Endodermal cell (in vitro differentiated cells): ENCODE measurements at regions not wholly inside any gene's neighbourhood (a gene's known extent, or its start where the extent isn't known, plus 50 kb on each side); places are given as distances from the start of the nearest gene placed in this dataset.
A peak's percentile ranks its signal among the peaks of the same experiment; 100 is the strongest.

Experiments
- DNase-seq: peaks from one replicate; pipeline ENCODE4 v3.0.0-alpha.2; 2017
- H3K27ac ChIP-seq: 2 replicates; pipeline ENCODE4 v1.5.1; 2013; ENCODE audit warnings: mild to moderate bottlenecking, low read depth, low read length, moderate library complexity
- H3K27me3 ChIP-seq: 2 replicates; pipeline ENCODE4 v1.6.1; 2013; ENCODE audit warnings: mild to moderate bottlenecking, low read length, moderate library complexity; ENCODE audit not compliant: insufficient read depth, control insufficient read depth, poor library complexity, severe bottlenecking
- H3K36me3 ChIP-seq: 2 replicates; pipeline ENCODE4 v1.7.0; 2013; ENCODE audit warnings: mild to moderate bottlenecking, low read length, moderate library complexity; ENCODE audit not compliant: control insufficient read depth, insufficient read depth
- H3K4me1 ChIP-seq: one replicate; pipeline ENCODE4 v1.7.0; 2013; ENCODE audit warnings: low read length; ENCODE audit not compliant: control insufficient read depth, insufficient read depth
- H3K4me3 ChIP-seq: 2 replicates; pipeline ENCODE4 v1.5.1; 2013; ENCODE audit warnings: mild to moderate bottlenecking, low read length, moderate library complexity
- H3K9ac ChIP-seq: 2 replicates; pipeline ENCODE4 v1.6.1; 2013; ENCODE audit warnings: mild to moderate bottlenecking, low read length, moderate library complexity; ENCODE audit not compliant: poor library complexity, severe bottlenecking; ENCODE audit errors: extremely low read depth
- H3K9me3 ChIP-seq: 2 replicates; pipeline ENCODE4 v1.6.1; 2013; ENCODE audit warnings: mild to moderate bottlenecking, low read length, moderate library complexity; ENCODE audit not compliant: control insufficient read depth
- H3K27ac Mint-ChIP-seq: 2 replicates; pipeline ENCODE4 v1.8.0; 2020; ENCODE audit warnings: mixed read lengths
- H3K27me3 Mint-ChIP-seq: 2 replicates; pipeline ENCODE4 v1.8.0; 2021; ENCODE audit warnings: mild to moderate bottlenecking, mixed read lengths; ENCODE audit not compliant: insufficient read depth
- H3K36me3 Mint-ChIP-seq: 2 replicates; pipeline ENCODE4 v1.8.0; 2020; ENCODE audit warnings: low read depth, mixed read lengths
- H3K4me1 Mint-ChIP-seq: 2 replicates; pipeline ENCODE4 v1.8.0; 2020; ENCODE audit warnings: mixed read lengths
- H3K4me3 Mint-ChIP-seq: 2 replicates; pipeline ENCODE4 v1.8.0; 2020; ENCODE audit warnings: mild to moderate bottlenecking, moderate library complexity, mixed read lengths
- H3K9me3 Mint-ChIP-seq: 2 replicates; pipeline ENCODE4 v1.8.0; 2020; ENCODE audit warnings: mild to moderate bottlenecking, mixed read lengths
- WGBS, 2 experiments: methylation state at CpG; one replicate each; pipeline versions ENCODE4 v1.1.5 to v1.1.7; 2013; ENCODE audit warnings: missing lambda C conversion rate in 2 of 2, mixed read lengths in 1 of 2; ENCODE audit not compliant: insufficient coverage in 1 of 2, insufficient read length in 1 of 2; 5-methylcytosine and 5-hydroxymethylcytosine counted together
- TF ChIP-seq, protein P1 (sequence below): fragments of 200-600 bp; sonication (generic); conservative IDR thresholded peaks from 2 replicates; pipeline ENCODE4 v1.5.0; 2021; ENCODE audit warnings: antibody characterized with exemption, mild to moderate bottlenecking

DNA sequence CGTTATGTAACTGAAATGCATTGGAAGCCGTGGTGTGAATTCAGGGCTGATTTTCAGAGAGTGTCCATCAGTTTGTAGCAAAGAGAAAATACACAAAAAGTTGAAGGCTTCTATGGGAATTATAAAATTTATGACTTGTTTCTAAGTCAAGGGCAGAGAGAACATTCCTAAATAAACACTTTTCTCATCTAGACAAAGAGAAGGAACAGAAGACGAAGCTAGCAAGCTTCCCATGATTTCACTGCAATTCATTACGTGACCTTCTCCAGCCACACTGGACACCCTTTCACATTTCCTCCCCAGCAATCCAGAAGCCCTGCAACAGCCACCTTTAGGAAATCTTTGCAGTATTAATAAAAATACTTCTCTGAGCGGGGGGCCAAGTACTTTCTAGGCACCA lies 67.8 kb downstream of the TMEM100 start:
- Mint-ChIP-seq H3K9me3 (no peaks in the 10 kb centered on the region), H3K36me3 (no peaks in the 10 kb centered on the region), H3K27me3 (no peaks in the 10 kb centered on the region), H3K4me1 (peaks cover 11% of the 10 kb centered on the region), H3K27ac (no peak overlapping the region), H3K4me3 (no peak overlapping the region)
- peaks cover 4% of the 10 kb centered on the region for H3K9me3 ChIP-seq
- no peaks in the 10 kb centered on the region for H3K36me3 ChIP-seq
- WGBS, 2 experiments, result 90 to 100% methylated on average over 3 to 5 of the region's 5 CpGs
- H3K27me3 ChIP-seq, result no peaks in the 10 kb centered on the region
- no peak overlapping the region for H3K9ac ChIP-seq
- DNase-seq, result no peak
- H3K27ac ChIP-seq, result no peak overlapping the region
- H3K4me3 ChIP-seq, result no peak overlapping the region
- H3K4me1 ChIP-seq, result peaks cover 6% of the 10 kb centered on the region
- TF ChIP-seq, protein P1, sequence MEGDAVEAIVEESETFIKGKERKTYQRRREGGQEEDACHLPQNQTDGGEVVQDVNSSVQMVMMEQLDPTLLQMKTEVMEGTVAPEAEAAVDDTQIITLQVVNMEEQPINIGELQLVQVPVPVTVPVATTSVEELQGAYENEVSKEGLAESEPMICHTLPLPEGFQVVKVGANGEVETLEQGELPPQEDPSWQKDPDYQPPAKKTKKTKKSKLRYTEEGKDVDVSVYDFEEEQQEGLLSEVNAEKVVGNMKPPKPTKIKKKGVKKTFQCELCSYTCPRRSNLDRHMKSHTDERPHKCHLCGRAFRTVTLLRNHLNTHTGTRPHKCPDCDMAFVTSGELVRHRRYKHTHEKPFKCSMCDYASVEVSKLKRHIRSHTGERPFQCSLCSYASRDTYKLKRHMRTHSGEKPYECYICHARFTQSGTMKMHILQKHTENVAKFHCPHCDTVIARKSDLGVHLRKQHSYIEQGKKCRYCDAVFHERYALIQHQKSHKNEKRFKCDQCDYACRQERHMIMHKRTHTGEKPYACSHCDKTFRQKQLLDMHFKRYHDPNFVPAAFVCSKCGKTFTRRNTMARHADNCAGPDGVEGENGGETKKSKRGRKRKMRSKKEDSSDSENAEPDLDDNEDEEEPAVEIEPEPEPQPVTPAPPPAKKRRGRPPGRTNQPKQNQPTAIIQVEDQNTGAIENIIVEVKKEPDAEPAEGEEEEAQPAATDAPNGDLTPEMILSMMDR, result no peak

DNA sequence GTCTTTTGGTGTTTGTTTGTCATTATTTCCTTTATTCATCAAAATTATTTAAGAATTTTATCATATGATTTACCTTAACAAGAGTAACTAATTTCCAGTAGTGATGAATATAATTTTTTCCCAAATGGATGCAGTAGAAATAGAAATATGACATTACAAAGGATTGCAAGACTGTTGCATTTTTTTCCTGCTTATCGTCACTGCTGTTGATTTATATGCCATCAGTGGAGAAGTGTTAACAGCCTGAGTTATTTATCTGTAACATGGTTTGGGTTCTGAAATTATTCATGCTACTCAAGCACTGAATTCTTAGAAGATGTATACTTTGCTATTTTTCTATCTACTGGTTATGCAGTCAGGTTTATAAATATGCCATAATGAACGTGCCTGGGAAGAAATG lies 68.6 kb downstream of the TMEM100 start:
- TF ChIP-seq, protein P1, result no peak
- Mint-ChIP-seq H3K27ac (no peak overlapping the region), H3K27me3 (no peaks in the 10 kb centered on the region), H3K4me3 (no peak overlapping the region), H3K36me3 (no peaks in the 10 kb centered on the region), H3K4me1 (peaks cover 11% of the 10 kb centered on the region), H3K9me3 (no peaks in the 10 kb centered on the region)
- DNase-seq, result no peak
- Histone ChIP-seq H3K4me3 (no peak overlapping the region), H3K9ac (no peak overlapping the region), H3K27ac (no peak overlapping the region), H3K4me1 (peaks cover 13% of the 10 kb centered on the region), H3K27me3 (no peaks in the 10 kb centered on the region), H3K36me3 (no peaks in the 10 kb centered on the region), H3K9me3 (peaks cover 12% of the 10 kb centered on the region)
- 75 to 100% methylated on average over 1 of the region's 2 CpGs for WGBS, 2 experiments

DNA sequence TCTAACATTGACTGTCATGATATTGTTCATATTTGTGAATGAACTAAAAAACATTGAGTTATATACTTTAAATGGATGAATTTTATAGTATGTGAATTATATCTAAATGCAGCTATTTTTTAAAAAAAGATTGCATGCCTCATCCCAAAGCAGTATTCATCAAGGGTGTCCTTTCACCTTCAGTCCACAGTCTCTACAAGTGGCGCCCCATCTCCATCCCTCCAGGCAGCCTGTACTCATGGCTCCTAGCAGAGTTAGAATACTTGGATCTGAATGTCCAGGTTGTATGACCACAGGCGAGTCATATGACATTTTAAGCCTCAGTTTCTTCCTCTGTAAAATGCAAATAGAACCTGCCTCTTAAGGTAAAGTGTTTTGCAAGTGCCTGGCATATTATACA lies 69.8 kb downstream of the TMEM100 start:
- Mint-ChIP-seq H3K4me3 (no peak overlapping the region), H3K4me1 (peaks cover 14% of the 10 kb centered on the region), H3K36me3 (no peaks in the 10 kb centered on the region), H3K27ac (no peak overlapping the region), H3K9me3 (no peaks in the 10 kb centered on the region), H3K27me3 (no peaks in the 10 kb centered on the region)
- TF ChIP-seq, protein P1, result peak; percentile 38
- Histone ChIP-seq H3K4me3 (no peak overlapping the region), H3K9ac (no peak overlapping the region), H3K36me3 (no peaks in the 10 kb centered on the region), H3K27ac (no peak overlapping the region), H3K27me3 (no peaks in the 10 kb centered on the region), H3K4me1 (peaks cover 21% of the 10 kb centered on the region), H3K9me3 (peaks cover 13% of the 10 kb centered on the region)
- 92 to 100% methylated on average over 2 of the region's 2 CpGs for WGBS, 2 experiments
- DNase-seq, result no peak
